Keratinocyte (primary cell): ENCODE measurements at regions not wholly inside any gene's neighbourhood (a gene's known extent, or its start where the extent isn't known, plus 50 kb on each side); places are given as distances from the start of the nearest gene placed in this dataset.

Experiments used
- DNase-seq: peaks from one replicate; pipeline ENCODE4 v3.0.0-alpha.2; 2011; ENCODE audit warnings: low read depth, missing footprints, low spot score
- FAIRE-seq: peaks from 2 replicates; lab custom pipeline; 2011; peaks lifted over from hg19 to GRCh38; lab: Jason Lieb, UNC
- H2AFZ ChIP-seq: 2 replicates; pipeline ENCODE4 v1.6.0; 2012; ENCODE audit warnings: low read length, control low read depth, inconsistent platforms; ENCODE audit not compliant: control insufficient read depth
- H3K27ac ChIP-seq: 2 replicates; pipeline ENCODE4 v1.5.1; 2011; ENCODE audit warnings: low read length; ENCODE audit not compliant: control insufficient read depth, insufficient read depth
- H3K27me3 ChIP-seq: 3 replicates; pipeline ENCODE4 v1.6.0; 2011; ENCODE audit warnings: low read length; ENCODE audit not compliant: control insufficient read depth, insufficient read depth; ENCODE audit errors: extremely low read depth
- H3K36me3 ChIP-seq, 2 experiments: 2 replicates in 1 of 2; 3 replicates in 1 of 2; pipeline ENCODE4 v1.5.1; 2011; ENCODE audit warnings: low read length in 2 of 2, mild to moderate bottlenecking in 1 of 2; ENCODE audit not compliant: control insufficient read depth in 2 of 2, insufficient read depth in 2 of 2; ENCODE audit errors: extremely low read depth in 1 of 2
- H3K4me1 ChIP-seq: 3 replicates; pipeline ENCODE4 v1.5.1; 2011; ENCODE audit warnings: low read length; ENCODE audit not compliant: control insufficient read depth, insufficient read depth; ENCODE audit errors: extremely low read depth
- H3K4me2 ChIP-seq: 3 replicates; pipeline ENCODE4 v1.6.0; 2011; ENCODE audit warnings: low read depth, low read length; ENCODE audit not compliant: control insufficient read depth, insufficient read depth; ENCODE audit errors: extremely low read depth
- H3K4me3 ChIP-seq, 3 experiments: fragments of 200-600 bp in 1 of 3; sonication (generic) in 1 of 3; 2 replicates in 2 of 3; 3 replicates in 1 of 3; pipeline ENCODE4 v1.5.1; 2011 to 2016; ENCODE audit warnings: low read length in 3 of 3, mild to moderate bottlenecking in 3 of 3, control low read depth in 2 of 3, inconsistent platforms in 1 of 3, low read depth in 1 of 3, mixed read lengths in 1 of 3, mixed run types in 1 of 3, moderate library complexity in 1 of 3; ENCODE audit not compliant: control insufficient read depth in 2 of 3, insufficient read depth in 2 of 3; ENCODE audit errors: extremely low read depth in 1 of 3
- H3K79me2 ChIP-seq: 2 replicates; pipeline ENCODE4 v1.6.0; 2012; ENCODE audit warnings: low read length; ENCODE audit not compliant: control insufficient read depth, insufficient read depth
- H3K9ac ChIP-seq: 3 replicates; pipeline ENCODE4 v1.6.0; 2011; ENCODE audit warnings: low read length; ENCODE audit not compliant: control insufficient read depth, insufficient read depth; ENCODE audit errors: extremely low read depth
- H3K9me1 ChIP-seq: 3 replicates; pipeline ENCODE4 v1.6.0; 2011; ENCODE audit warnings: low read length; ENCODE audit not compliant: control insufficient read depth, insufficient read depth; ENCODE audit errors: extremely low read depth
- H3K9me3 ChIP-seq: 2 replicates; pipeline ENCODE4 v1.5.1; 2012; ENCODE audit warnings: low read depth, low read length; ENCODE audit not compliant: control insufficient read depth
- H4K20me1 ChIP-seq: 3 replicates; pipeline ENCODE4 v1.6.0; 2011; ENCODE audit warnings: low read length; ENCODE audit not compliant: control insufficient read depth, insufficient read depth; ENCODE audit errors: extremely low read depth
- EZH2 ChIP-seq: IDR thresholded peaks from one replicate; pipeline ENCODE4 v1.6.1; 2012; ENCODE audit warnings: inconsistent platforms, mild to moderate bottlenecking, low read length, moderate library complexity
- dilution Hi-C: fragments of 300-500 bp; cut with MboI; formaldehyde crosslinking; loops from one replicate; pipeline ENCODE4 v1.7.0; 2020; ENCODE audit warnings: low sequenced_read_pairs; ENCODE audit not compliant: extremely low pct_ligation_motif_present
- TF ChIP-seq, protein P1 (sequence below), 3 experiments: IDR thresholded peaks in 1 of 3; conservative IDR thresholded peaks in 1 of 3; optimal IDR thresholded peaks in 1 of 3; 2 replicates in 2 of 3; 3 replicates in 1 of 3; pipeline versions ENCODE3 to v1.5.1; 2011; ENCODE audit warnings: low read length in 3 of 3, mild to moderate bottlenecking in 3 of 3, moderate library complexity in 2 of 3, control low read depth in 1 of 3, inconsistent platforms in 1 of 3; ENCODE audit not compliant: insufficient read depth in 2 of 3; ENCODE audit errors: extremely low read depth in 1 of 3

DNA sequence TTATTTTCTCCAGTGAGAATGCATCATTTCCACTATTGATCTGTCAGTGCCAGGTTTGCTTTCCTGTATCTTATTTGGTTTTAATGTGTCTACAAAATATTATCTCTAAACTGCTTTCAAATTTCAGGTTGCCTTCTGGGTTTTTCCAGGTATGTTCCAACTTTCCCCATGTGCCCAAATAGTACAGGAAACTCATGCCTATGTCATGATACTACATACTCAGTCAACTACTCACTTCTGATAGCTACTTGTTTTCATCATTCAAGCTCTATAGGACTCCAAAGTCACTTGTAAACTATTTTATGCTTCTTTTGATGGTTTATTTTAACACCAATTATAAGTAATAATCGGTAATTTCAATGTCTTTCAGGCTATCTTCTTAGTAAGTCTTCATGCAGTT is 134.8 kb upstream of the TTC14 start:
- H3K36me3 ChIP-seq = no peaks in the 10 kb centered on the region
- no peak overlapping the region for H3K9ac ChIP-seq
- no peaks in the 10 kb centered on the region for H4K20me1 ChIP-seq
- no peaks in the 10 kb centered on the region for H3K4me1 ChIP-seq
- H3K9me3 ChIP-seq = no peaks in the 10 kb centered on the region
- dilution Hi-C loops = no loop called here
- no peak overlapping the region for H3K27ac ChIP-seq
- TF ChIP-seq, protein P1, sequence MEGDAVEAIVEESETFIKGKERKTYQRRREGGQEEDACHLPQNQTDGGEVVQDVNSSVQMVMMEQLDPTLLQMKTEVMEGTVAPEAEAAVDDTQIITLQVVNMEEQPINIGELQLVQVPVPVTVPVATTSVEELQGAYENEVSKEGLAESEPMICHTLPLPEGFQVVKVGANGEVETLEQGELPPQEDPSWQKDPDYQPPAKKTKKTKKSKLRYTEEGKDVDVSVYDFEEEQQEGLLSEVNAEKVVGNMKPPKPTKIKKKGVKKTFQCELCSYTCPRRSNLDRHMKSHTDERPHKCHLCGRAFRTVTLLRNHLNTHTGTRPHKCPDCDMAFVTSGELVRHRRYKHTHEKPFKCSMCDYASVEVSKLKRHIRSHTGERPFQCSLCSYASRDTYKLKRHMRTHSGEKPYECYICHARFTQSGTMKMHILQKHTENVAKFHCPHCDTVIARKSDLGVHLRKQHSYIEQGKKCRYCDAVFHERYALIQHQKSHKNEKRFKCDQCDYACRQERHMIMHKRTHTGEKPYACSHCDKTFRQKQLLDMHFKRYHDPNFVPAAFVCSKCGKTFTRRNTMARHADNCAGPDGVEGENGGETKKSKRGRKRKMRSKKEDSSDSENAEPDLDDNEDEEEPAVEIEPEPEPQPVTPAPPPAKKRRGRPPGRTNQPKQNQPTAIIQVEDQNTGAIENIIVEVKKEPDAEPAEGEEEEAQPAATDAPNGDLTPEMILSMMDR (optimal IDR thresholded peaks at IDR 0.05 in 1 of 3, IDR thresholded peaks at IDR 0.05 in 1 of 3, conservative IDR thresholded peaks at IDR 0.05 in 1 of 3; ENCODE audit: extremely low read depth in 1 of 3, insufficient read depth in 2 of 3, low read length in 3 of 3) = no peak
- TF ChIP-seq EZH2 = no peak
- DNase-seq (no peak), FAIRE-seq (no peak)
- H3K4me2 ChIP-seq = no peak overlapping the region
- H2AFZ ChIP-seq = no peak overlapping the region
- H3K9me1 ChIP-seq = no peaks in the 10 kb centered on the region
- no peak overlapping the region for H3K4me3 ChIP-seq
- H3K27me3 ChIP-seq = no peaks in the 10 kb centered on the region
- H3K79me2 ChIP-seq = peaks cover 31% of the 10 kb centered on the region

DNA sequence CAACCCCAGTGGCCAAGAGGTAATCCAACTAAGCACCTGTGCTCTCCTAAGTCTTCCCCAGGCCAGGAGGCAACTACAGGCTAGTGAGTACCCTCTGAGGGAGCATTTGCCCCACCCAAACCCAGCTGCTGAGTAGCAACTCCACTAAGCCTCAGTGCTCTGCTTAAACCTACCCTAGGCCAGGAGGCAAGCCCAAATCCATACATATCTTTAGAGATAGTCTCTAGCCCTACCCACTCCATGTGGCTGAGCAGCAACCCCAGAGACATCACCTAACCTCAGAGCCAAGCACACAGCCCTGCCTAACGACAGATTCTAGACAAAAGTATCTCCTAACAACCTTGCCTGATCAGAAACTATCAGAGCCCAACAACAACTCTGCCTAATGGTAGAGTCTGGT is 132.8 kb upstream of the TTC14 start:
- H3K9me3 ChIP-seq = no peaks in the 10 kb centered on the region
- peak overlapping the region; percentile 3 for H3K27ac ChIP-seq
- no peak overlapping the region for H3K4me3 ChIP-seq
- H3K9me1 ChIP-seq = no peaks in the 10 kb centered on the region
- TF ChIP-seq, protein P1 (optimal IDR thresholded peaks at IDR 0.05 in 1 of 3, IDR thresholded peaks at IDR 0.05 in 1 of 3, conservative IDR thresholded peaks at IDR 0.05 in 1 of 3; ENCODE audit: extremely low read depth in 1 of 3, insufficient read depth in 2 of 3, low read length in 3 of 3) = no peak
- TF ChIP-seq EZH2 = no peak
- no peak overlapping the region for H3K4me2 ChIP-seq
- H3K79me2 ChIP-seq = peaks cover 34% of the 10 kb centered on the region
- H3K27me3 ChIP-seq = no peaks in the 10 kb centered on the region
- H3K4me1 ChIP-seq = no peaks in the 10 kb centered on the region
- FAIRE-seq (no peak), DNase-seq (no peak)
- dilution Hi-C loops = no loop called here
- no peak overlapping the region for H2AFZ ChIP-seq
- H3K9ac ChIP-seq = no peak overlapping the region
- H4K20me1 ChIP-seq = no peaks in the 10 kb centered on the region
- H3K36me3 ChIP-seq = no peaks in the 10 kb centered on the region
